Sigmoid colon (tissue), 6 donors: ENCODE measurements at regions not wholly inside any gene's neighbourhood (a gene's known extent, or its start where the extent isn't known, plus 50 kb on each side); places are given as distances from the start of the nearest gene placed in this dataset.

Experiments
- DNase-seq: peaks from one replicate; pipeline ENCODE4 v3.0.0-alpha.2; 2019
- H3K27ac ChIP-seq, 4 donors: fragments of 200-600 bp; sonication (generic); one replicate each; pipeline ENCODE4 v1.5.1; 2016 to 2019; ENCODE audit warnings: mild to moderate bottlenecking in 1 of 4
- H3K27me3 ChIP-seq, 3 donors: fragments of 200-600 bp; sonication (generic); one replicate each; pipeline ENCODE4 v1.5.1; 2019; ENCODE audit warnings: mild to moderate bottlenecking in 1 of 3
- H3K36me3 ChIP-seq, 4 donors: fragments of 200-600 bp; sonication (generic); one replicate each; pipeline ENCODE4 v1.5.1; 2016 to 2019
- H3K4me1 ChIP-seq, 4 donors: fragments of 200-600 bp; sonication (generic); one replicate each; pipeline ENCODE4 v1.5.1; 2017 to 2019
- H3K4me3 ChIP-seq, 4 donors: fragments of 200-600 bp; sonication (generic); one replicate each; pipeline ENCODE4 v1.5.1; 2017 to 2019; ENCODE audit warnings: mild to moderate bottlenecking in 2 of 4, moderate library complexity in 1 of 4
- H3K9me3 ChIP-seq, 4 donors: fragments of 200-600 bp in 3 of 4; sonication (generic) in 3 of 4; one replicate each; pipeline versions ENCODE4 v1.5.1 to v1.6.1; 2013 to 2019
- CTCF ChIP-seq, 4 experiments: fragments of 450-650 bp in 3 of 4; fragments of 200-600 bp in 1 of 4; IDR thresholded peaks; one replicate each; pipeline ENCODE4 v1.5.1; 2016 to 2019; ENCODE audit warnings: antibody characterized with exemption in 4 of 4, mild to moderate bottlenecking in 3 of 4, moderate library complexity in 2 of 4
- EP300 ChIP-seq, 4 donors: sonication (generic); formaldehyde crosslinking; IDR thresholded peaks; one replicate each; pipeline ENCODE4 v1.6.1; 2017; ENCODE audit warnings: antibody characterized with exemption in 4 of 4
- POLR2A ChIP-seq, 2 donors: fragments of 450-650 bp; IDR thresholded peaks; one replicate each; pipeline ENCODE4 v1.6.1; 2016; ENCODE audit warnings: antibody characterized with exemption in 2 of 2, mild to moderate bottlenecking in 2 of 2, moderate library complexity in 2 of 2
- POLR2AphosphoS5 ChIP-seq, 4 donors: sonication (generic); formaldehyde crosslinking; IDR thresholded peaks; one replicate each; pipeline ENCODE4 v1.6.1; 2017; ENCODE audit warnings: antibody characterized with exemption in 4 of 4
- WGBS, 2 donors: extraction: QIAGEN DNeasy Blood & Tissue Kit; methylation state at CpG; one replicate each; pipeline ENCODE4 v1.1.7; 2013; 5-methylcytosine and 5-hydroxymethylcytosine counted together
- intact Hi-C: fragments of 100-400 bp; cut with DNase I; formaldehyde crosslinking; loops from one replicate; pipeline ENCODE4 v1.15.1; 2023
- donor health status: healthy with polysubstance abuse.
- donor health status: healthy.

GRCh38 chr14:56501909-56502530 lies 77.6 kb upstream of the TMEM260 start:
- no peak overlapping the region for H3K27ac ChIP-seq
- intact Hi-C loops, result no loop called here
- TF ChIP-seq POLR2AphosphoS5 (IDR thresholded peaks at IDR 0.05) (no peak), CTCF (IDR thresholded peaks at IDR 0.05) (no peak), EP300 (IDR thresholded peaks at IDR 0.05) (no peak), POLR2A (IDR thresholded peaks at IDR 0.05) (no peak)
- WGBS, 2 donors, result 53 to 56% methylated on average over 5 of the region's 5 CpGs
- no peaks in the 10 kb centered on the region for H3K4me1 ChIP-seq
- no peaks in the 10 kb centered on the region for H3K27me3 ChIP-seq
- H3K36me3 ChIP-seq, result no peaks in the 10 kb centered on the region
- no peaks in the 10 kb centered on the region for H3K9me3 ChIP-seq
- H3K4me3 ChIP-seq, result no peak overlapping the region
- no peak for DNase-seq

DNA sequence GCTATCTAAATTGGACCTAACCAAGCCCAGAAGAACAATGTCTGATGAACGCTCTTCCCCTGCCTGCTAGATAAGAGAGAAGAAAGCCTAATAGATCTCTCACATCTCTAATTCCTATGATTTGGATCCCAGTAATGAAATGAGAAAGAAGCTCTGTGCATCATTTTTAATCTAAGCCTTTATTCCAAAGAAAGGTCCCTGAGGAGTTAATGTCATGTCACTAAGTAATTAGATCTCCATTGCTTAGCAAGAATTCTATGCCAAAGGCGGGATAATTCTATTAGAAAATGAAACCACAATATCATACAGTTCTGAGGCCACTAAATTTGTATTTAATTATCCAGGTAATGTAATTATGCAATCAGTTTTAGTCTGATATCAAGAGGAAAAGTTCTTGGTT lies 74.2 kb upstream of the TMEM260 start:
- H3K36me3 ChIP-seq, result no peaks in the 10 kb centered on the region
- no peak overlapping the region for H3K27ac ChIP-seq
- 81 to 83% methylated on average over 2 of the region's 2 CpGs for WGBS, 2 donors
- no peak overlapping the region for H3K4me3 ChIP-seq
- intact Hi-C loops, result no loop called here
- DNase-seq, result no peak
- no peaks in the 10 kb centered on the region for H3K4me1 ChIP-seq
- no peaks in the 10 kb centered on the region for H3K27me3 ChIP-seq
- no peaks in the 10 kb centered on the region for H3K9me3 ChIP-seq
- TF ChIP-seq POLR2AphosphoS5 (IDR thresholded peaks at IDR 0.05) (no peak), EP300 (IDR thresholded peaks at IDR 0.05) (no peak), POLR2A (IDR thresholded peaks at IDR 0.05) (no peak), CTCF (IDR thresholded peaks at IDR 0.05) (no peak)

DNA sequence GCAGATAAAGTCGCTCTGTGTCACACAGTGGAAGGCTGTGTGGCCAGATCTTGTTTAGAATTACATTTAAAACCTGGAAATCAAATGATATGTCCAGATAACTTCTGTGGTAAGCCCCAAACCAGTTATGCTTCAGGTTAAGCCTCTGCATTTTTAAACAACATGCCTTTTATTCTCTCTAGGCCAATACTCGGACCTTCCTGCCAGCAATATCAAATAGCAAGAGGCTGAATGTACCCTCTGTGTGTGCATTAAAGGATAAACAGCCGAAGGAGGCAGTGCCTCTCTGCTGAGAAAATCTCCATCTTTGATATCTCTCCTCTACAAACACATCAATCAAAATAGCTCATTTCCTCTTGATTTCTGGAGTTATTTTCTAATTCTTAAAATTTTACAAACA lies 67.1 kb upstream of the TMEM260 start:
- 76 to 83% methylated on average over 3 of the region's 3 CpGs for WGBS, 2 donors
- intact Hi-C loops, result no loop called here
- no peaks in the 10 kb centered on the region for H3K27me3 ChIP-seq
- H3K27ac ChIP-seq, result no peak overlapping the region
- no peak for DNase-seq
- no peaks in the 10 kb centered on the region for H3K9me3 ChIP-seq
- no peaks in the 10 kb centered on the region for H3K4me1 ChIP-seq
- TF ChIP-seq EP300 (IDR thresholded peaks at IDR 0.05) (no peak), POLR2A (IDR thresholded peaks at IDR 0.05) (no peak), CTCF (IDR thresholded peaks at IDR 0.05) (no peak), POLR2AphosphoS5 (IDR thresholded peaks at IDR 0.05) (no peak)
- H3K4me3 ChIP-seq, result no peak overlapping the region
- no peaks in the 10 kb centered on the region for H3K36me3 ChIP-seq

GRCh38 chr14:56514663-56515371 lies 64.8 kb upstream of the TMEM260 start:
- TF ChIP-seq EP300 (IDR thresholded peaks at IDR 0.05), result no peak
- no peak for TF ChIP-seq POLR2AphosphoS5 (IDR thresholded peaks at IDR 0.05)
- TF ChIP-seq POLR2A (IDR thresholded peaks at IDR 0.05), result no peak
- TF ChIP-seq CTCF (IDR thresholded peaks at IDR 0.05), result no peak

More at GRCh38 chr14:56514663-56515371, 64.8 kb upstream of the TMEM260 start:
- H3K36me3 ChIP-seq, result no peaks in the 10 kb centered on the region
- H3K9me3 ChIP-seq, result no peaks in the 10 kb centered on the region
- no peak for DNase-seq
- H3K27ac ChIP-seq, result no peak overlapping the region
- no peaks in the 10 kb centered on the region for H3K4me1 ChIP-seq
- H3K4me3 ChIP-seq, result no peak overlapping the region
- intact Hi-C loops, result no loop called here
- WGBS, 2 donors, result 76 to 78% methylated on average over 14 of the region's 14 CpGs
- H3K27me3 ChIP-seq, result no peaks in the 10 kb centered on the region
